B cell (primary cell): ENCODE measurements at regions not wholly inside any gene's neighbourhood (a gene's known extent, or its start where the extent isn't known, plus 50 kb on each side); places are given as distances from the start of the nearest gene placed in this dataset.

Experiments used
- ATAC-seq: fragments of 200-7000 bp; cut with Tn5 transposase; one replicate; pipeline ENCODE4 v1.10.0; 2021; ENCODE audit warnings: low read depth, mild to moderate bottlenecking, moderate number of reproducible peaks, moderate library complexity
- CTCF ChIA-PET: fragments of 350-600 bp; sonication (Branson Sonifier 250); formaldehyde crosslinking; loops from one replicate; lab custom pipeline; 2021; ENCODE audit warnings: antibody characterized with exemption, inconsistent platforms; lab: Charles Lee
- POLR2A ChIA-PET: fragments of 350-600 bp; sonication (Branson Sonifier 250); formaldehyde crosslinking; loops from one replicate; lab custom pipeline; 2021; ENCODE audit warnings: antibody characterized with exemption; lab: Charles Lee
- DNase-seq: peaks from one replicate; pipeline ENCODE4 v3.0.0; 2013
- H2AFZ ChIP-seq: 2 replicates; pipeline ENCODE4 v1.6.1; 2012; ENCODE audit warnings: mild to moderate bottlenecking, low read depth, low read length; ENCODE audit not compliant: insufficient read depth, poor library complexity, severe bottlenecking
- H3K27ac ChIP-seq, 2 donors: 1 replicate in 1 of 2; 2 replicates in 1 of 2; pipeline ENCODE4 v1.5.1; 2012 to 2013; ENCODE audit warnings: low read length in 2 of 2, mild to moderate bottlenecking in 2 of 2, moderate library complexity in 1 of 2
- H3K27me3 ChIP-seq, 4 experiments: fragments of 200-600 bp in 1 of 4; sonication (generic) in 1 of 4; replicated peaks in 1 of 4; 1 replicate in 2 of 4; 2 replicates in 2 of 4; pipeline versions ENCODE4 v1.6.1 to v1.7.0; 2013 to 2016; ENCODE audit warnings: low read length in 3 of 4, mild to moderate bottlenecking in 2 of 4, mixed read lengths in 1 of 4, moderate library complexity in 1 of 4; ENCODE audit not compliant: insufficient read depth in 4 of 4, control insufficient read depth in 3 of 4; ENCODE audit errors: control extremely low read depth in 1 of 4
- H3K36me3 ChIP-seq, 2 experiments: replicated peaks in 1 of 2; 1 replicate in 1 of 2; 2 replicates in 1 of 2; pipeline versions ENCODE4 v1.6.1 to v1.7.1; 2013; ENCODE audit warnings: low read length in 1 of 2; ENCODE audit not compliant: insufficient read depth in 2 of 2, control insufficient read depth in 1 of 2; ENCODE audit errors: control extremely low read depth in 1 of 2, extremely low read depth in 1 of 2
- H3K4me1 ChIP-seq, 2 donors: fragments of 200-600 bp in 1 of 2; sonication (generic) in 1 of 2; 1 replicate in 1 of 2; 2 replicates in 1 of 2; pipeline versions ENCODE4 v1.5.1 to v1.6.1; 2013 to 2017; ENCODE audit warnings: low read length in 2 of 2; ENCODE audit not compliant: control insufficient read depth in 2 of 2, insufficient read depth in 2 of 2
- H3K4me2 ChIP-seq: replicated peaks from 2 replicates; pipeline ENCODE3; 2012; ENCODE audit warnings: mild to moderate bottlenecking, low read depth, low read length; ENCODE audit not compliant: poor library complexity, severe bottlenecking
- H3K4me3 ChIP-seq, 5 experiments: fragments of 200-600 bp in 1 of 5; sonication (generic) in 1 of 5; 1 replicate in 3 of 5; 2 replicates in 2 of 5; pipeline versions ENCODE4 v1.5.1 to v1.7.0; 2011 to 2016; ENCODE audit warnings: low read length in 4 of 5, mild to moderate bottlenecking in 4 of 5, low read depth in 2 of 5, control low read depth in 1 of 5, moderate library complexity in 1 of 5; ENCODE audit not compliant: insufficient read depth in 1 of 5; ENCODE audit errors: control extremely low read depth in 1 of 5, extremely low read depth in 1 of 5
- H3K79me2 ChIP-seq: fragments of 200-600 bp; sonication (generic); one replicate; pipeline ENCODE4 v1.6.0; 2016; ENCODE audit warnings: low read length; ENCODE audit not compliant: control insufficient read depth, insufficient read depth
- H3K9ac ChIP-seq: fragments of 200-600 bp; sonication (generic); 2 replicates; pipeline ENCODE4 v1.6.1; 2017; ENCODE audit warnings: mild to moderate bottlenecking, low read length, moderate library complexity
- H3K9me3 ChIP-seq, 3 donors: one replicate each; pipeline versions ENCODE4 v1.6.1 to v1.7.1; 2013; ENCODE audit warnings: low read length in 2 of 3; ENCODE audit not compliant: control insufficient read depth in 2 of 3, insufficient read depth in 1 of 3; ENCODE audit errors: control extremely low read depth in 1 of 3
- H4K20me1 ChIP-seq: 2 replicates; pipeline ENCODE4 v1.6.0; 2012; ENCODE audit warnings: mild to moderate bottlenecking, low read length; ENCODE audit not compliant: insufficient read depth, control insufficient read depth, poor library complexity, severe bottlenecking
- H3K27ac Mint-ChIP-seq: one replicate; pipeline ENCODE4 v1.8.0; 2021; ENCODE audit warnings: mixed read lengths
- H3K27me3 Mint-ChIP-seq: one replicate; pipeline ENCODE4 v1.8.0; 2021; ENCODE audit warnings: mixed read lengths
- H3K4me1 Mint-ChIP-seq: one replicate; pipeline ENCODE4 v1.8.0; 2021; ENCODE audit warnings: mixed read lengths
- H3K4me3 Mint-ChIP-seq: one replicate; pipeline ENCODE4 v1.8.0; 2021; ENCODE audit warnings: mixed read lengths
- H3K9me3 Mint-ChIP-seq: one replicate; pipeline ENCODE4 v1.8.0; 2022; ENCODE audit warnings: mixed read lengths; ENCODE audit not compliant: insufficient read depth
- EZH2 ChIP-seq: IDR thresholded peaks from 2 replicates; pipeline ENCODE4 v1.6.1; 2012; ENCODE audit warnings: borderline replicate concordance, low read depth, mild to moderate bottlenecking, moderate library complexity, low read length; ENCODE audit not compliant: insufficient read depth, poor library complexity, severe bottlenecking
- WGBS: methylation state at CpG from one replicate; pipeline ENCODE4 v1.1.5; 2013; ENCODE audit warnings: missing lambda C conversion rate; ENCODE audit not compliant: insufficient coverage; 5-methylcytosine and 5-hydroxymethylcytosine counted together
- intact Hi-C: fragments of 100-400 bp; cut with micrococcal nuclease; formaldehyde crosslinking; loops from one replicate; pipeline ENCODE4 v1.10.0; 2022
- TF ChIP-seq, protein P1 (sequence below): fragments of 200-600 bp; IDR thresholded peaks from one replicate; pipeline ENCODE4 v1.8.0; 2022; ENCODE audit warnings: antibody characterized with exemption, mild to moderate bottlenecking

DNA sequence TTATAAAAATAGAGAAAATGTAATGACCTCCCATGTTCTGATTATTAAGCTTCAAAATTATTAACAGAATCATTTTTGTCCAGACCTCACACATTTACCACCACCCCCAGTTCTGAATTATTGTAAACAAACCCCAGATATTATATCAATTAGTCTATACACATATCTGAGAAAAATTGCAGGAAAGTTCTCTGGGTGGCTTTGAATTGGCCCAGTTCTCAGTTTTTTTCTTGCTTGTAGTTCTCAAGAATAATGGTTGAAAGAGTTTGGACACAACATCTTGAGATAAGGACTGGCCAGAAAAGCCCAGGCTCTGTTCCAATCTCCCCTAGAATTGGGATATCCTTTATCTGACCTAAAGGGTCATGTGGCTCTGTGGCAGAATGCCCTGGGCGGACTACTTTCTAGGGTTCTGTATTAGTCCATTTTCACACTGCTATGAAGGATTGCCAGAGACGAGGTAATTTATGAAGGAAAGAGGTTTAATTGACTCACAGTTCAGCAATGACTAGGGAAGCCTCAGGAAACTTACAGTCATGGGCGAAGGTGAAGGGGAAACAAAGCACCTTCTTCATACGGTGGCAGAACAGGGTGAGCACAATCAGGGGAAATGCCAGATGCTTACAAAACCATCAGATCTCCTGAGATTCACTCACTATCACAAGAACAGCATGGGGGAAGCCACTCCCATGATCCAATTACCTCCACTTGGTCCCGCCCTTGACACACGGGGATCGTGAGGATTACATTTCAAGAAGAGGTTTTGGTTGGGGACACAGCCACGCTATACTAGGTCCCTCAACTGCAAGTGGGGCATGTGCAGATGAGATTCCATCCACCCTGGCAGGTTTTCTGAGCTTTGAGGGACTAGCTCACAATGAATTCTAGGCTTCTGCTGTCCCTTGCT, 1504.6 kb upstream of the FLRT2 start:
- Histone ChIP-seq H3K27ac (no peak overlapping the region), H3K79me2 (no peaks in the 10 kb centered on the region), H3K27me3 (no peaks in the 10 kb centered on the region), H3K9ac (no peak overlapping the region), H3K4me1 (no peaks in the 10 kb centered on the region), H2AFZ (no peak overlapping the region), H3K9me3 (no peaks in the 10 kb centered on the region), H3K4me2 (no peak overlapping the region), H3K36me3 (no peaks in the 10 kb centered on the region), H3K4me3 (no peak overlapping the region), H4K20me1 (no peaks in the 10 kb centered on the region)
- no peak overlapping the region for H3K4me3 Mint-ChIP-seq
- no peaks in the 10 kb centered on the region for H3K27me3 Mint-ChIP-seq
- intact Hi-C loops: no loop called here
- DNase-seq: no peak
- TF ChIP-seq EZH2: no peak
- TF ChIP-seq, protein P1, sequence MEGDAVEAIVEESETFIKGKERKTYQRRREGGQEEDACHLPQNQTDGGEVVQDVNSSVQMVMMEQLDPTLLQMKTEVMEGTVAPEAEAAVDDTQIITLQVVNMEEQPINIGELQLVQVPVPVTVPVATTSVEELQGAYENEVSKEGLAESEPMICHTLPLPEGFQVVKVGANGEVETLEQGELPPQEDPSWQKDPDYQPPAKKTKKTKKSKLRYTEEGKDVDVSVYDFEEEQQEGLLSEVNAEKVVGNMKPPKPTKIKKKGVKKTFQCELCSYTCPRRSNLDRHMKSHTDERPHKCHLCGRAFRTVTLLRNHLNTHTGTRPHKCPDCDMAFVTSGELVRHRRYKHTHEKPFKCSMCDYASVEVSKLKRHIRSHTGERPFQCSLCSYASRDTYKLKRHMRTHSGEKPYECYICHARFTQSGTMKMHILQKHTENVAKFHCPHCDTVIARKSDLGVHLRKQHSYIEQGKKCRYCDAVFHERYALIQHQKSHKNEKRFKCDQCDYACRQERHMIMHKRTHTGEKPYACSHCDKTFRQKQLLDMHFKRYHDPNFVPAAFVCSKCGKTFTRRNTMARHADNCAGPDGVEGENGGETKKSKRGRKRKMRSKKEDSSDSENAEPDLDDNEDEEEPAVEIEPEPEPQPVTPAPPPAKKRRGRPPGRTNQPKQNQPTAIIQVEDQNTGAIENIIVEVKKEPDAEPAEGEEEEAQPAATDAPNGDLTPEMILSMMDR: no peak
- H3K27ac Mint-ChIP-seq: no peak overlapping the region
- ChIA-PET POLR2A (no interaction called here), CTCF (no interaction called here)
- WGBS: 96% methylated on average over 6 of the region's 8 CpGs
- H3K4me1 Mint-ChIP-seq: no peaks in the 10 kb centered on the region
- peaks cover 3% of the 10 kb centered on the region for H3K9me3 Mint-ChIP-seq
- ATAC-seq: no peak

DNA sequence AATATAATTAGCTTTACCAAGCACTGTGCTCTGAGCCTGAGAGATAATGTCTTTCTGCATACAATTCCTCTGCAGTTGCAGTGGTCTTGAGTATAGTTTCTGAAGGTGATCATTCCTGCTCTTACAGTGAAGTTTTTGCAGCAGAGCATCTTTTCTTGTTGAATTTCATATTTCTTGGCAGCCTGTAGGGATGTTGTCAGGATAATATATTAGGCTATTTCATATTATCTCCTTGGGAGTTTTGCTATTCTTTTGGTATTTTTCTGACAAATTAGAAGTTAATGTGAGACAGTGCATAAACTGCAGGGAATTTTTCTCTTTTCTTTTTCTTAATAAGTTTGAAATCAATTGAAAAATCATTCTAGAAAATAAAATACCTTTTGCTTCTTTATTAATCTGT, 1502.6 kb upstream of the FLRT2 start:
- Mint-ChIP-seq H3K9me3 (peaks cover 3% of the 10 kb centered on the region), H3K4me1 (no peaks in the 10 kb centered on the region), H3K27me3 (no peaks in the 10 kb centered on the region), H3K27ac (no peak overlapping the region), H3K4me3 (no peak overlapping the region)
- Histone ChIP-seq H3K79me2 (no peaks in the 10 kb centered on the region), H3K27me3 (no peaks in the 10 kb centered on the region), H3K27ac (no peak overlapping the region), H2AFZ (no peak overlapping the region), H3K4me2 (no peak overlapping the region), H3K9ac (no peak overlapping the region), H3K36me3 (no peaks in the 10 kb centered on the region), H4K20me1 (no peaks in the 10 kb centered on the region), H3K4me3 (no peak overlapping the region), H3K4me1 (no peaks in the 10 kb centered on the region), H3K9me3 (no peaks in the 10 kb centered on the region)
- ChIA-PET POLR2A (no interaction called here), CTCF (no interaction called here)
- DNase-seq (no peak), ATAC-seq (no peak)
- no peak for TF ChIP-seq EZH2
- TF ChIP-seq, protein P1: no peak
- intact Hi-C loops: no loop called here
